Mammary epithelial cell (primary cell): ENCODE measurements at regions not wholly inside any gene's neighbourhood (a gene's known extent, or its start where the extent isn't known, plus 50 kb on each side); places are given as distances from the start of the nearest gene placed in this dataset.

Experiments used
- EZH2 ChIP-seq: IDR thresholded peaks from 2 replicates; pipeline ENCODE4 v1.6.1; 2012; ENCODE audit warnings: low read length, inconsistent platforms, borderline replicate concordance
- TF ChIP-seq, protein P1 (sequence below), 2 donors: IDR thresholded peaks in 1 of 2; conservative IDR thresholded peaks in 1 of 2; 2 replicates each; pipeline ENCODE4 v1.5.1; 2011 to 2012; ENCODE audit warnings: inconsistent platforms in 2 of 2, low read length in 2 of 2, mild to moderate bottlenecking in 2 of 2, control low read depth in 1 of 2, low read depth in 1 of 2; ENCODE audit not compliant: insufficient read depth in 1 of 2; ENCODE audit errors: extremely low read depth in 1 of 2

DNA sequence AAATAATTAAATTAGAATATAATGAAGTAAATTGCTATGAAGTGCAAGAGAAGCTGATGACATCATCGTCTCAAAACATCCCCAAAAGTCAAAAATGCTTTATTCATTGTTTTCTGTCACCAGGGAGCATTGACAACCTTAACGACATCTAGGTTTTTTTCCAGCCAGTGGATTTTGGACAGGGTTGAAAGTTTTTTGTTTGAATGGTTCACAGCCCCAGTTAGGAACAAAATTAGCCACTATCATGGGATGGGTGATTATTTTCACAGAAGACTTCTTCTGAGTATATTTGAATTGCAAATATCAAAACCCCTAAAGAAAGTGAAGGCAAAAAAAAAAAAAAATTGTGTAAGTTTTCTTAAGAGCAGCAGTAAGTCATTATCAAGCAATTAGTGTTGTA is 826.1 kb downstream of the STPG2 start:
- TF ChIP-seq EZH2, result no peak
- TF ChIP-seq, protein P1, sequence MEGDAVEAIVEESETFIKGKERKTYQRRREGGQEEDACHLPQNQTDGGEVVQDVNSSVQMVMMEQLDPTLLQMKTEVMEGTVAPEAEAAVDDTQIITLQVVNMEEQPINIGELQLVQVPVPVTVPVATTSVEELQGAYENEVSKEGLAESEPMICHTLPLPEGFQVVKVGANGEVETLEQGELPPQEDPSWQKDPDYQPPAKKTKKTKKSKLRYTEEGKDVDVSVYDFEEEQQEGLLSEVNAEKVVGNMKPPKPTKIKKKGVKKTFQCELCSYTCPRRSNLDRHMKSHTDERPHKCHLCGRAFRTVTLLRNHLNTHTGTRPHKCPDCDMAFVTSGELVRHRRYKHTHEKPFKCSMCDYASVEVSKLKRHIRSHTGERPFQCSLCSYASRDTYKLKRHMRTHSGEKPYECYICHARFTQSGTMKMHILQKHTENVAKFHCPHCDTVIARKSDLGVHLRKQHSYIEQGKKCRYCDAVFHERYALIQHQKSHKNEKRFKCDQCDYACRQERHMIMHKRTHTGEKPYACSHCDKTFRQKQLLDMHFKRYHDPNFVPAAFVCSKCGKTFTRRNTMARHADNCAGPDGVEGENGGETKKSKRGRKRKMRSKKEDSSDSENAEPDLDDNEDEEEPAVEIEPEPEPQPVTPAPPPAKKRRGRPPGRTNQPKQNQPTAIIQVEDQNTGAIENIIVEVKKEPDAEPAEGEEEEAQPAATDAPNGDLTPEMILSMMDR (conservative IDR thresholded peaks at IDR 0.05 in 1 of 2, IDR thresholded peaks at IDR 0.05 in 1 of 2; ENCODE audit: extremely low read depth in 1 of 2, insufficient read depth in 1 of 2, low read depth in 1 of 2, low read length in 2 of 2), result no peak
